WTC11 (cell line): ENCODE measurements at regions not wholly inside any gene's neighbourhood (a gene's known extent, or its start where the extent isn't known, plus 50 kb on each side); places are given as distances from the start of the nearest gene placed in this dataset.

ENCODE experiments used
- ATAC-seq: fragments of 200-7000 bp; cut with Tn5 transposase; 2 replicates; pipeline ENCODE4 v1.10.0; 2021; ENCODE audit warnings: mild to moderate bottlenecking, moderate library complexity
- CTCF ChIA-PET: fragments of 300-600 bp; sonication (Branson Sonifier 250); formaldehyde crosslinking; loops from one replicate; lab custom pipeline; 2021; ENCODE audit warnings: antibody characterized with exemption; lab: Charles Lee
- POLR2A ChIA-PET: fragments of 350-600 bp; sonication (Branson Sonifier 250); formaldehyde crosslinking; loops from one replicate; lab custom pipeline; 2021; ENCODE audit warnings: antibody characterized with exemption; lab: Charles Lee
- DNase-seq: peaks from one replicate; pipeline ENCODE4 v3.0.0; 2021; ENCODE audit warnings: low spot score
- H3K27ac Mint-ChIP-seq: 2 replicates; pipeline ENCODE4 v1.8.0; 2021; ENCODE audit warnings: mixed read lengths
- H3K27me3 Mint-ChIP-seq: 2 replicates; pipeline ENCODE4 v1.8.0; 2021; ENCODE audit warnings: low read depth, mild to moderate bottlenecking, moderate library complexity, mixed read lengths
- H3K36me3 Mint-ChIP-seq: 2 replicates; pipeline ENCODE4 v1.8.0; 2021; ENCODE audit warnings: mixed read lengths
- H3K4me1 Mint-ChIP-seq: 2 replicates; pipeline ENCODE4 v1.8.0; 2022; ENCODE audit warnings: mixed read lengths
- H3K4me3 Mint-ChIP-seq: 2 replicates; pipeline ENCODE4 v1.8.0; 2021; ENCODE audit warnings: mild to moderate bottlenecking, moderate library complexity, mixed read lengths
- H3K9me3 Mint-ChIP-seq: 2 replicates; pipeline ENCODE4 v1.8.0; 2021; ENCODE audit warnings: mixed read lengths
- AR ChIP-seq: fragments of 250-450 bp; sonication (Bioruptor Pico); IDR thresholded peaks from 2 replicates; pipeline ENCODE4 v1.9.0; 2021; ENCODE audit warnings: mild to moderate bottlenecking
- FOXJ3 ChIP-seq: sonication (generic); formaldehyde crosslinking; IDR thresholded peaks from 2 replicates; pipeline ENCODE4 v1.9.0; 2021; ENCODE audit warnings: missing genetic modification reagents, mild to moderate bottlenecking, borderline replicate concordance
- MAX ChIP-seq: sonication (generic); formaldehyde crosslinking; IDR thresholded peaks from 2 replicates; pipeline ENCODE4 v1.8.0; 2022; ENCODE audit warnings: mild to moderate bottlenecking, missing genetic modification reagents
- PRDM15 ChIP-seq: sonication (generic); formaldehyde crosslinking; IDR thresholded peaks from 2 replicates; pipeline ENCODE4 v1.8.0; 2022; ENCODE audit warnings: missing genetic modification reagents
- SOX15 ChIP-seq: fragments of 250-450 bp; sonication (Bioruptor Pico); IDR thresholded peaks from 2 replicates; pipeline ENCODE4 v1.9.0; 2021; ENCODE audit warnings: mild to moderate bottlenecking
- ZSCAN18 ChIP-seq: fragments of 250-450 bp; sonication (Bioruptor Pico); IDR thresholded peaks from 2 replicates; pipeline ENCODE4 v2.1.2; 2022; ENCODE audit warnings: mild to moderate bottlenecking, moderate library complexity
- TF ChIP-seq, protein P1 (sequence below): sonication (generic); formaldehyde crosslinking; IDR thresholded peaks from 2 replicates; pipeline ENCODE4 v1.8.0; 2023; ENCODE audit warnings: missing genetic modification reagents, mild to moderate bottlenecking, borderline replicate concordance
- TF ChIP-seq, protein P2 (sequence below): sonication (generic); formaldehyde crosslinking; IDR thresholded peaks from 2 replicates; pipeline ENCODE4 v1.8.0; 2023; ENCODE audit warnings: mild to moderate bottlenecking, missing genetic modification reagents

DNA sequence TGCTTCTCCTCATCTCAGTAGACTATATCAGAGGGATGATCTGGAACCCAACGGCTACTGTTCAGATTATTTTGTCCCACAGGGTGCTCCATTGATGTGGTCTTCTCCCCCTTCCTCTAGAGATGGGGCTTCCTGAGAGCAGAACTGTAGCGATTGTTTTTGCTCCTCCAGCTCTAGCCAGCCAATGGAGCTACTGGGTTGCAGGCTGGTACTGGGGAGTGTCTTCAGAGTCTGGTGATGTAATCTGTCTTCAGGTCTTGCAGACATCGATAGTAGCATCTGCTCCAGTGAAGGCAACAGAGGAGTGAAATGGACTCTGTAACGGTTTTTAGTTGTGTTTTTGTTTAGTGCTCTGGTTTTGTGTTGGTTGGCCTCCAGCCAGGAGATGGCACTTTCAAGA lies 621.9 kb downstream of the RNF144A start (continued):
- TF ChIP-seq, protein P1, sequence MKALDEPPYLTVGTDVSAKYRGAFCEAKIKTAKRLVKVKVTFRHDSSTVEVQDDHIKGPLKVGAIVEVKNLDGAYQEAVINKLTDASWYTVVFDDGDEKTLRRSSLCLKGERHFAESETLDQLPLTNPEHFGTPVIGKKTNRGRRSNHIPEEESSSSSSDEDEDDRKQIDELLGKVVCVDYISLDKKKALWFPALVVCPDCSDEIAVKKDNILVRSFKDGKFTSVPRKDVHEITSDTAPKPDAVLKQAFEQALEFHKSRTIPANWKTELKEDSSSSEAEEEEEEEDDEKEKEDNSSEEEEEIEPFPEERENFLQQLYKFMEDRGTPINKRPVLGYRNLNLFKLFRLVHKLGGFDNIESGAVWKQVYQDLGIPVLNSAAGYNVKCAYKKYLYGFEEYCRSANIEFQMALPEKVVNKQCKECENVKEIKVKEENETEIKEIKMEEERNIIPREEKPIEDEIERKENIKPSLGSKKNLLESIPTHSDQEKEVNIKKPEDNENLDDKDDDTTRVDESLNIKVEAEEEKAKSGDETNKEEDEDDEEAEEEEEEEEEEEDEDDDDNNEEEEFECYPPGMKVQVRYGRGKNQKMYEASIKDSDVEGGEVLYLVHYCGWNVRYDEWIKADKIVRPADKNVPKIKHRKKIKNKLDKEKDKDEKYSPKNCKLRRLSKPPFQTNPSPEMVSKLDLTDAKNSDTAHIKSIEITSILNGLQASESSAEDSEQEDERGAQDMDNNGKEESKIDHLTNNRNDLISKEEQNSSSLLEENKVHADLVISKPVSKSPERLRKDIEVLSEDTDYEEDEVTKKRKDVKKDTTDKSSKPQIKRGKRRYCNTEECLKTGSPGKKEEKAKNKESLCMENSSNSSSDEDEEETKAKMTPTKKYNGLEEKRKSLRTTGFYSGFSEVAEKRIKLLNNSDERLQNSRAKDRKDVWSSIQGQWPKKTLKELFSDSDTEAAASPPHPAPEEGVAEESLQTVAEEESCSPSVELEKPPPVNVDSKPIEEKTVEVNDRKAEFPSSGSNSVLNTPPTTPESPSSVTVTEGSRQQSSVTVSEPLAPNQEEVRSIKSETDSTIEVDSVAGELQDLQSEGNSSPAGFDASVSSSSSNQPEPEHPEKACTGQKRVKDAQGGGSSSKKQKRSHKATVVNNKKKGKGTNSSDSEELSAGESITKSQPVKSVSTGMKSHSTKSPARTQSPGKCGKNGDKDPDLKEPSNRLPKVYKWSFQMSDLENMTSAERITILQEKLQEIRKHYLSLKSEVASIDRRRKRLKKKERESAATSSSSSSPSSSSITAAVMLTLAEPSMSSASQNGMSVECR (CRISPR knock-in tag) = no peak
- TF ChIP-seq, protein P2, sequence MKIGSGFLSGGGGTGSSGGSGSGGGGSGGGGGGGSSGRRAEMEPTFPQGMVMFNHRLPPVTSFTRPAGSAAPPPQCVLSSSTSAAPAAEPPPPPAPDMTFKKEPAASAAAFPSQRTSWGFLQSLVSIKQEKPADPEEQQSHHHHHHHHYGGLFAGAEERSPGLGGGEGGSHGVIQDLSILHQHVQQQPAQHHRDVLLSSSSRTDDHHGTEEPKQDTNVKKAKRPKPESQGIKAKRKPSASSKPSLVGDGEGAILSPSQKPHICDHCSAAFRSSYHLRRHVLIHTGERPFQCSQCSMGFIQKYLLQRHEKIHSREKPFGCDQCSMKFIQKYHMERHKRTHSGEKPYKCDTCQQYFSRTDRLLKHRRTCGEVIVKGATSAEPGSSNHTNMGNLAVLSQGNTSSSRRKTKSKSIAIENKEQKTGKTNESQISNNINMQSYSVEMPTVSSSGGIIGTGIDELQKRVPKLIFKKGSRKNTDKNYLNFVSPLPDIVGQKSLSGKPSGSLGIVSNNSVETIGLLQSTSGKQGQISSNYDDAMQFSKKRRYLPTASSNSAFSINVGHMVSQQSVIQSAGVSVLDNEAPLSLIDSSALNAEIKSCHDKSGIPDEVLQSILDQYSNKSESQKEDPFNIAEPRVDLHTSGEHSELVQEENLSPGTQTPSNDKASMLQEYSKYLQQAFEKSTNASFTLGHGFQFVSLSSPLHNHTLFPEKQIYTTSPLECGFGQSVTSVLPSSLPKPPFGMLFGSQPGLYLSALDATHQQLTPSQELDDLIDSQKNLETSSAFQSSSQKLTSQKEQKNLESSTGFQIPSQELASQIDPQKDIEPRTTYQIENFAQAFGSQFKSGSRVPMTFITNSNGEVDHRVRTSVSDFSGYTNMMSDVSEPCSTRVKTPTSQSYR (CRISPR knock-in tag) = no peak
- TF ChIP-seq, all 79 proteins: peak for 0

DNA sequence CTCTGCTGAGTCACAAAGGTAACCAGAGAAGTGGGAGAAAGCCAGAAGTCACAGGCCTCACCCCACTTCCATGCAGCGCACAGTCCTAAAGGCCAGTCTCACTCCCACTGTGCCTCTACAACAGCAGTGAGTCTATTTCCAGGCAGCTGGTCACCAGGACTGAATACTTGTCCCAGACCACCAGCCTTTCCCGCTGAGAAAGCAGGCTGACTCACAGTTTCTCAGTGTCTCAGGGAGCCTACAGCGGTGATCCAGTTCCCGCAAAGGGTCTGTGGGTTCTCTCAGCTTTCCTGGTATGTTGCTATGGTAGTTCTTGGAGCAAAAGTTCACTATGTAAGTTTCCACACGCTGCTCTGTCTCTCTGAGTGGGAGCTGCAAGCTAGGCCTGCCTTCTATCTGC lies 622.5 kb downstream of the RNF144A start:
- DNase-seq (no peak), ATAC-seq (no peak)
- peaks cover 34% of the 10 kb centered on the region for H3K9me3 Mint-ChIP-seq
- H3K36me3 Mint-ChIP-seq = peaks cover 13% of the 10 kb centered on the region
- no peak overlapping the region for H3K4me3 Mint-ChIP-seq
- no peak overlapping the region for H3K27ac Mint-ChIP-seq
- POLR2A ChIA-PET = interaction anchor here (0.6 kb wide), 1 partner anchor 13 kb away, joined by 4 read pairs; no protein-coding TSS in a partner anchor
- H3K4me1 Mint-ChIP-seq = no peaks in the 10 kb centered on the region
- CTCF ChIA-PET = no interaction called here
- H3K27me3 Mint-ChIP-seq = no peaks in the 10 kb centered on the region; the same call in 1 of the 2 replicates
- TF ChIP-seq FOXJ3 (CRISPR knock-in tag) = no peak
- TF ChIP-seq AR (CRISPR knock-in tag) = no peak
- no peak for TF ChIP-seq ZSCAN18 (CRISPR knock-in tag)
- no peak for TF ChIP-seq SOX15 (CRISPR knock-in tag)
- TF ChIP-seq MAX (CRISPR knock-in tag) = no peak
- TF ChIP-seq PRDM15 (CRISPR knock-in tag) = no peak
